ENCODE measurements at regions not wholly inside any gene's neighbourhood (a gene's known extent, or its start where the extent isn't known, plus 50 kb on each side); places are given as distances from the start of the nearest gene placed in this dataset.
"Not testable (repeated sequence)": the region's sequence is repeated elsewhere in the genome, so short reads cannot be mapped to it uniquely, and the experiment has no call there.

- peak; percentile 39 for DNase-seq
Observed at GRCh38 chr11:71638801-71639519, 56.3 kb upstream of the KRTAP5-11 start.

DNA sequence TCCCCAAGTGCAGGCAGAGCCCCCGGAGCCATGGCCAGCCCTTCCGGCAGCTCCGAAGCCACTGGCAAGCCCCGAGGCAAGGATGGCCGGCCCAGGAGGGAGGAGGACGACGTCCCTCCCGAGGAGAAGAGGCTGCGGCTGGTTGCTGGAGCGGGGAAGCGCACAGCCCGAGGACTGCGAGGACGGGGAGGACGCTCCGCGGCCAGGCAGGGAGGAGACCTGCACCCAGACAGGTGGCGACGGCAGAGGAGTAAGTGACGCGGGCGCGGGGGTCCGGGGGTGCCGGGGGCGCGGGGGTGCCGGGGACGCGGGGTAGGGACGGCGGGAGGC lies 56.8 kb upstream of the KRTAP5-11 start:
- peak; percentile 7 for DNase-seq

DNA sequence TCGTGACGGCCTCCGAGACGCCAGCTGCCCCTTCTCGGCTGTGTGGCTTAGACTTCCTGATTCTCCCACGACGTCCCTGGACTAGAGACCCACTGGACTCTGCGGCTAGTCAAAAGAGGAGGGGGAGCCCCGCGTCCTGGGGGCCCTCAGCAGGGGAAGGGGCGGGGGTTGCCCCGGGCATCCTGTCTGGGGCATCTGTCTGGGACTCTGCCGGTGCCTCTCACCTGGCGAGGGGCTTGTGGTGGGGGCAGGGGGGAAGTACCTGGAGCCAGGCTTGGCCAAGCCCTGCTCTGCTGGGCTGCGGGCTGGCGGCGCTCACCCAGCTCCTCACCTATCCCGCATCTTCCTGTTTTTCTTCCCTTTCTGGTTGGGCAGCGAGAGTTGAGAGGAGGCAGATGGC lies 57.2 kb upstream of the KRTAP5-11 start:
- not testable (repeated sequence) for DNase-seq

DNA sequence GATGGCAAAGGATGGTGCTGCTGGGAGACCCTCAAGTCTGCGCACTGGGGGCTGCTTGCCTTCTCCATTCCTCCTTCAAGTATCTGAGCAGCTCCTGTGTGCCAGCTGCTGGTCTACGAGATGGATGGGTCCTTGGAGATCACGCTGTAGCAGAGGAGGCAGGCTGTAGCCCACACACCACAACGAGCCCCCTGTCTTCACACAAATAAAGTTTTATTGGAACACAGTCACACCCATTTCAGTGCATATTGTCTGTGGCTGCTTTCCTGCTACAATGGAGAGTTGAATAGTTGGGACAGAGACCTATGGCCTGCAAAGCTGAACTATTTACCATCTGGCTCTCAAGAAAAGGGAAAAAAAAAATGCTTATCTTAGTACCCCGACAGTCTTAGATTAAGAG lies 64.4 kb upstream of the KRTAP5-11 start:
- not testable (repeated sequence) for DNase-seq

- not testable (repeated sequence) for DNase-seq
Observed at GRCh38 chr11:71652998-71653397, 70.3 kb upstream of the KRTAP5-11 start.

- DNase-seq, result not testable (repeated sequence)
Observed at GRCh38 chr11:71654423-71654822, 71.7 kb upstream of the KRTAP5-11 start.

DNA sequence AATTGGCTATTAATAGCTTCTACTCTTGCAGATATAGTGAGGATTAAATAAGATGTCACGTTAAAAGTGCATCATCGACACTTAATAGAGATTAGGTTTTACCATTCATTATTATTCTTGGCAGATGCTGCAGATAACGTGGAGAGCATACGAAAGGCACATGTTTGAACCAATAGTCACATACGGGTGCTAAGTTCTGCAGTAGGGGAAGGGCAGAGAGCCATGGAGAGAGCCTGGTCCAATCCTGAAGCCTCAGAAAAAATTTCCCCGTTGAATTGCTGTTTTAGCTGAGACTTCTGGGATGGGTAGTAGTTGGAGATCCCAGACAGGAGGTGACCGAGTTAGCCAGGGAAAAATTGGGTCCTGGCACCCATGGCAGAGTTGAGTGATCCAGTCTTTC lies 72.4 kb upstream of the KRTAP5-11 start:
- DNase-seq, result not testable (repeated sequence)

GRCh38 chr11:71656513-71656912 lies 73.8 kb upstream of the KRTAP5-11 start:
- DNase-seq, result not testable (repeated sequence)

GRCh38 chr11:71664941-71665340 lies 82.3 kb upstream of the KRTAP5-11 start:
- DNase-seq, result not testable (repeated sequence)

DNA sequence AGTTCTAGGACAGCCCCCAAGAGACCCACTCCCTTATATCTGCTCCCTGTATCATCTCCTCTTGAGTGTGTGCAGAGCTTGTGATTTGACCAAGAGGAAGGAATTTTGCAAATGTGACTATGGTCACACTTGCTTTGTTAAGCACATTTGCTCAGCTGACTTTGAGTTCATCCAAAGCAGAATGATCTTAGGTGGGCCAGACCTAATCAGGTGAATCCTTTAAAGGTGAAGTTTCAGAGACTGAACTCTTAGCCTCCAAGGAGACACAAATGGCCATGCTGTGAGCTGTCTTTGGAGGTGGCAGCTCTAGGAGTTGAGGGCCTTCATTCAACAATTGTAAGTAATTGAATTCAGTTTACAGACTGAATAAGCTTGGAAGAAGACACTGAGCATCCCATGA lies 115.4 kb upstream of the KRTAP5-11 start:
- not testable (repeated sequence) for DNase-seq

GRCh38 chr11:71698961-71699360 lies 116.3 kb upstream of the KRTAP5-11 start:
- not testable (repeated sequence) for DNase-seq

- DNase-seq, result not testable (repeated sequence)
Observed at GRCh38 chr11:71701435-71702291, 119.0 kb upstream of the KRTAP5-11 start.

GRCh38 chr11:71705086-71705737 lies 122.5 kb upstream of the KRTAP5-11 start:
- DNase-seq, result not testable (repeated sequence)

- DNase-seq, result not testable (repeated sequence)
Observed at GRCh38 chr11:71705738-71706432, 123.2 kb upstream of the KRTAP5-11 start.

DNA sequence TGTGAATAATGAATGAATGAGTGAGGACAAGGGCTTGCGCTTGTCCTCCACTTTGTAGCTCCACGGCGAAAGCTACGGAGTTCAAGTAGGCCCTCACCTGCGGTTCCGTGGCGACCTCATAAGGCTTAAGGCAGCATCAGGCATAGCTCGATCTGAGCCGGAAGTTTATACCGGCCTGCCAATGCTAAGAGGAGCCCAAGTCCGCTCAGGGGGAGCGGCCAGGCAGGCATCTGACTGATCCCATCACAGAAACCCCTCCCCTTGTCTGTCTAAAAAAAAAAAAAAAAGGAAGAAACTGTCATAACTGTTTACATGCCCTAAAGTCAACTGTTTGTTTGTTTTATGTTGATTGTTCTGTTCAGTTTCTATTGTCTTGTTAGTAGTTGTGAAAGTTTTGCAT lies 124.4 kb upstream of the KRTAP5-11 start:
- not testable (repeated sequence) for DNase-seq

DNA sequence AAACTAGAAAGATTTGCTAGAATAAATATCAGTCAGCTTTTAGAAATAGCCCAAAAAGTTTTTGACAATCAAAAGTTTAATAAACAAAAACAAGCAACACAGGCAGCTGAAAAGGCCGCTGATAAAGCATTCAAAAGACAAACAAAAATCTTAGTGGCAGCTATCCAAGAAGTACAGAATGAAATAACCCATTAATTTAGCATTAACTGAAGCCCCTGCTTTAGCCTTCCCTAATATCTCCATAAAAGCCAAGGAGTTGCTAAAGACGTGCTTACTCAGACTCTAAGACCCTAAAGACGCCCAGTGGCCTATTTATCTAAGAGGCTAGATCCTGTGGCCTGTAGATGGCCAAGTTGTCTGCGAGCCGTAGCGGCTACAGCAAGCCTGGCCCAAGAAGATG lies 123.5 kb upstream of the DEFB108B start:
- not testable (repeated sequence) for DNase-seq

DNA sequence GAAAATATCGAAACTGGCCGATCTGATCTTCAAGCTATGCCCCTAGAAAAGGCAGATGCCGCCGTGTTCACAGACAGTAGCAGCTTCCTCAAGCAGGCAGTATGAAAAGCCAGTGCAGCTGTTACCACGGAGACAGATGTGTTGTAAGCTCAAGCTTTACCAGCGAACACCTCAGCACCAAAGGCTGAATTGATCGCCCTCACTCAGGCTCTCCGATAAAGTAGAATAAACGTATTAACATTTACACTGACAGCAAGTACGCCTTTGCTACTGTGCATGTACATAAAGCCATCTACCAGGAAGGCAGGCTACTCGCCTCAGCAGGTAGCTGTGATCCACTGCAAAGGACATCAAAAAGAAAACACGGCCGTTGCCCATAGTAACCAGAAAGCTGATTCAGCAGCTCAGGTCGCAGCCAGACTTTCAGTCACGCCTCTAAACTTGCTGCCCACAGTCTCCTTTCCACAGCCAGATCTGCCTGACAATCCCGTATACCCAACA lies 122.8 kb upstream of the DEFB108B start:
- DNase-seq, result peak; percentile 4

DNA sequence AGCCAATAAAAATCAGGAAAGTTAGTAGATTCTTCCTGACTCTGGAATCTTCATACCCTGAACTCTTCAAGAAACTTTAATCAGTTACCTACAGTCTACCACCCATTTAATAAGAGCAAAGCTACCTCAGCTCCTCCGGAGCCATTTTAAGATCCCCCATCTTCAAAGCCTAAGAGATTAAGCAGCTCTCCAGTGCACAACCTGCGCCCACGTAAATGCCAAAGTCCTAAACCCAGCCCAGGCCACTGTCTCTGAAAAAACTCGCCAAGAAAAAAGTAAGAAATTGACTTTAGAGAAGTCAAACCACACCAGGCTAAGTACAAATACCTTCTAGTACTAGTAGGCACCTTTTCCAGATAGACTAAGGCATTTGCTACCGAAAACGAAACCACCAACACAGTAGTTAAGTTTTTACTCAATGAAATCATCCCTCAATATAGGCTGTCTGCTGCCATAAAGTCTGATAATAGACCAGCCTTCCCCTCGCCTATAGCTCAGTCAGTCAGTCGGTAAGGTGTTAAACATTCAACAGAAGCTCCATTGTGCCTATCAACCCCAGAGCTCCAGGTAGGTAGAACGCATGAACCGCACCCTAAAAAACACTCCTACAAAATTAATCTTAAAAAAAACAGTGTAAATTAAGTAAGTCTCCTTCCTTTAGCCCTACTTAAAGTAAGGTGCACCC lies 122.2 kb upstream of the DEFB108B start:
- not testable (repeated sequence) for DNase-seq

DNA sequence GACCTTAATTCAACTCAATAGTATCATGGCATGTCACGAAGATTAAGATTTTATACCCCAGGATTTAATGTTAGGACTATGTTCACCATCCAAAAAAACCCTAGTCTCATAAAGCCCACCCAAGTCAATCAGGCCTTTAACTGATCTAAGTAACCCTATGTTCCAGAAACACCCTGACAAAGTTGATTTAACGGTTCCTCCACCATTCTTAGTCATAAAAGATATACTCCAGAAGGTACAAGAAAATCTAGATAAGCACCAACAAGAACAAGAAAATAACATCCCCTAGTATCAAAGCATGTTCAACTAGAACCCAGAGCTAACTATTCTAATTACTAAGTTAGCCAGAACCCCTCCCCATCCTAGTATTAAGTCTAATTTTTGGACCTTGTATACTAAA lies 120.7 kb upstream of the DEFB108B start:
- DNase-seq, result not testable (repeated sequence)

GRCh38 chr11:71712846-71713245 lies 120.2 kb upstream of the DEFB108B start:
- not testable (repeated sequence) for DNase-seq

DNA sequence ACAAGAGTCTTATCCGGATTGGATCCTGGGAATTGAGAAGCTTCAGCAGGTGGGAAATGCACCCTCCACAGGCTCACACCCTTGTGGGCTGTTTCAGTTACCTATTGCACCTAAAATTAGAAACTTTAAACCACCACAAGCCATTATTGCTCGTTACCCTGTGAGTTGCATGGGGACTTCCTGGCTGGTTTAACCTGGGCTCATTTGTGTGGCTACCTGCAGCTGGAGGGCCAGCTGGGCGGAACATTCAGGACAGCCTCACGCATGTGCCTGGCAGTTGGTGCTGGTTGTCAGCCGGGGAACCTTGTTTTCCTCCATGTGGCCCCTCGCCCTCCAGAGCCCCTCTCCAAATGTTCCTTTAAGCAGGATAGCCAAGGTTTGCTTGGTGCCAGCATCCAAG lies 118.5 kb upstream of the DEFB108B start:
- DNase-seq, result not testable (repeated sequence)

DNA sequence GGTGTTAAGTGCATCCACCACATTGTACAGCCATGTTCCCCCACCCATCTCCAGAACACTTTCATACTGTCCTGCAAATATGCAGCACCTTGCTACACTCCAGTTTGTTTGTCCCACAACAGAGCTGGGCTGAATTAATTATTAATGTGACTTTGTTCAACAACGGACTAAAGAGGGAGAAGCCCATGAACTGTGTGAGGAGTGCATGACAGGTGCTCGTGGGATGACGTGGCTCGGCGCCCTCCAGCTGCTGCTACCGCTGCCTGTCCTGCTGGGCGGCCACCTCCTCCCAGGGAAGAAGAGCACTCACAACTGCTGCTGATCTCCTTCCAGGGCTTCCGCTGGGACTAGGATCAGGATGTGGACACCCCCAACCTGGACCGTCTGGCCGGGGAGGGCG lies 111.2 kb upstream of the DEFB108B start:
- DNase-seq, result peak; percentile 37
